H1 (cell line): ENCODE measurements at regions not wholly inside any gene's neighbourhood (a gene's known extent, or its start where the extent isn't known, plus 50 kb on each side); places are given as distances from the start of the nearest gene placed in this dataset.

Experiments used
- CTCF ChIA-PET: fragments of 300-600 bp; sonication (Branson Sonifier 250); formaldehyde crosslinking; loops from one replicate; lab custom pipeline; 2021; ENCODE audit not compliant: partially characterized antibody; lab: Charles Lee
- POLR2A ChIA-PET: fragments of 300-600 bp; sonication (Branson Sonifier 250); formaldehyde crosslinking; loops from one replicate; lab custom pipeline; 2021; ENCODE audit warnings: inconsistent platforms; ENCODE audit not compliant: partially characterized antibody; lab: Charles Lee
- DNase-seq, 2 experiments: peaks; one replicate each; pipeline versions ENCODE4 v3.0.0 to v3.0.0-alpha.2; 2010 to 2022; ENCODE audit warnings: low spot score in 2 of 2, low read depth in 1 of 2, mixed read lengths in 1 of 2
- FAIRE-seq: peaks from 2 replicates; lab custom pipeline; 2011; peaks lifted over from hg19 to GRCh38; lab: Jason Lieb, UNC
- H2AFZ ChIP-seq: 2 replicates; pipeline ENCODE4 v1.8.1; 2012; ENCODE audit warnings: low read length, inconsistent platforms
- H2AK5ac ChIP-seq: 2 replicates; pipeline ENCODE4 v1.6.1; 2013; ENCODE audit warnings: low read depth, low read length
- H2BK120ac ChIP-seq: replicated peaks from 2 replicates; pipeline ENCODE3; 2013; ENCODE audit warnings: low read depth, low read length, inconsistent platforms
- H2BK12ac ChIP-seq: 2 replicates; pipeline ENCODE4 v1.6.1; 2013; ENCODE audit warnings: low read depth, low read length
- H2BK15ac ChIP-seq: 2 replicates; pipeline ENCODE4 v1.6.1; 2013; ENCODE audit warnings: low read length
- H2BK20ac ChIP-seq: 2 replicates; pipeline ENCODE4 v1.6.1; 2013; ENCODE audit warnings: low read length
- H2BK5ac ChIP-seq: 2 replicates; pipeline ENCODE4 v1.6.1; 2013; ENCODE audit warnings: low read depth, low read length
- H3K14ac ChIP-seq: 2 replicates; pipeline ENCODE4 v1.6.1; 2013; ENCODE audit warnings: inconsistent platforms; ENCODE audit not compliant: insufficient read length
- H3K18ac ChIP-seq: 2 replicates; pipeline ENCODE4 v1.6.1; 2013; ENCODE audit warnings: low read length; ENCODE audit errors: extremely low read depth
- H3K23ac ChIP-seq: 2 replicates; pipeline ENCODE4 v1.6.1; 2013; ENCODE audit warnings: inconsistent platforms; ENCODE audit not compliant: insufficient read length
- H3K23me2 ChIP-seq: 2 replicates; pipeline ENCODE4 v1.6.1; 2013; ENCODE audit warnings: low read depth, low read length
- H3K27ac ChIP-seq: 2 replicates; pipeline ENCODE4 v1.6.1; 2011; ENCODE audit warnings: low read depth, low read length, inconsistent platforms
- H3K27me3 ChIP-seq, 4 experiments: replicated peaks in 1 of 4; 1 replicate in 1 of 4; 2 replicates in 3 of 4; pipeline versions ENCODE4 v1.6.1 to v1.8.1; 2011 to 2013; ENCODE audit warnings: low read length in 3 of 4, mild to moderate bottlenecking in 3 of 4, inconsistent platforms in 2 of 4, mixed read lengths in 2 of 4, moderate library complexity in 1 of 4; ENCODE audit not compliant: control insufficient read depth in 3 of 4, insufficient read depth in 3 of 4; ENCODE audit errors: extremely low read depth in 1 of 4
- H3K36me3 ChIP-seq, 4 experiments: 2 replicates each; pipeline versions ENCODE4 v1.6.1 to v1.8.1; 2011 to 2013; ENCODE audit warnings: mild to moderate bottlenecking in 4 of 4, low read length in 3 of 4, moderate library complexity in 2 of 4, control low read depth in 1 of 4, inconsistent platforms in 1 of 4; ENCODE audit not compliant: insufficient read depth in 4 of 4, control insufficient read depth in 2 of 4
- H3K4ac ChIP-seq: replicated peaks from 2 replicates; pipeline ENCODE3; 2013; ENCODE audit warnings: low read length, low read depth, mixed read lengths, inconsistent platforms; ENCODE audit not compliant: insufficient read length
- H3K4me1 ChIP-seq, 4 experiments: replicated peaks in 1 of 4; 1 replicate in 1 of 4; 2 replicates in 3 of 4; pipeline versions ENCODE4 v1.6.1 to v1.8.1; 2011 to 2013; ENCODE audit warnings: low read length in 3 of 4, inconsistent platforms in 2 of 4, mixed read lengths in 1 of 4; ENCODE audit not compliant: insufficient read depth in 4 of 4, control insufficient read depth in 3 of 4
- H3K4me2 ChIP-seq, 2 experiments: 2 replicates each; pipeline versions ENCODE4 v1.6.1 to v1.8.1; 2011 to 2013; ENCODE audit warnings: low read depth in 2 of 2, low read length in 2 of 2, control low read depth in 1 of 2, inconsistent platforms in 1 of 2, mild to moderate bottlenecking in 1 of 2; ENCODE audit not compliant: insufficient read depth in 1 of 2
- H3K4me3 ChIP-seq, 4 experiments: fragments of 200-600, 300-600 bp in 1 of 4; sonication (generic), shearing (Covaris generic), sonication (Bioruptor Twin) in 1 of 4; 2 replicates each; pipeline versions ENCODE4 v1.5.1 to v1.8.1; 2011 to 2016; ENCODE audit warnings: low read length in 4 of 4, low read depth in 3 of 4, control low read depth in 2 of 4, inconsistent platforms in 2 of 4, mild to moderate bottlenecking in 2 of 4, mixed read lengths in 1 of 4, moderate library complexity in 1 of 4; ENCODE audit not compliant: insufficient read depth in 2 of 4; ENCODE audit errors: extremely low read depth in 1 of 4
- H3K56ac ChIP-seq: replicated peaks from 2 replicates; pipeline ENCODE3; 2013; ENCODE audit warnings: low read depth, mild to moderate bottlenecking, mixed read lengths, low read length, inconsistent platforms; ENCODE audit not compliant: insufficient read length
- H3K79me1 ChIP-seq: 2 replicates; pipeline ENCODE4 v1.6.1; 2013; ENCODE audit warnings: low read depth, low read length, control low read depth
- H3K79me2 ChIP-seq, 2 experiments: 2 replicates each; pipeline versions ENCODE4 v1.6.1 to v1.8.1; 2012 to 2013; ENCODE audit warnings: low read length in 2 of 2, mild to moderate bottlenecking in 2 of 2, inconsistent platforms in 1 of 2; ENCODE audit not compliant: insufficient read depth in 2 of 2, control insufficient read depth in 1 of 2
- H3K9ac ChIP-seq, 4 experiments: replicated peaks in 1 of 4; 1 replicate in 1 of 4; 2 replicates in 3 of 4; pipeline versions ENCODE4 v1.6.1 to v1.8.1; 2011 to 2013; ENCODE audit warnings: low read depth in 3 of 4, low read length in 3 of 4, control low read depth in 2 of 4, mild to moderate bottlenecking in 2 of 4, moderate library complexity in 2 of 4, inconsistent platforms in 1 of 4; ENCODE audit errors: extremely low read depth in 1 of 4
- H3K9me3 ChIP-seq, 2 experiments: 2 replicates each; pipeline versions ENCODE4 v1.6.1 to v1.8.1; 2012 to 2013; ENCODE audit warnings: mild to moderate bottlenecking in 2 of 2, moderate library complexity in 2 of 2, control low read depth in 1 of 2, inconsistent platforms in 1 of 2, low read depth in 1 of 2, low read length in 1 of 2, mixed read lengths in 1 of 2; ENCODE audit not compliant: insufficient read depth in 2 of 2
- H4K20me1 ChIP-seq, 2 experiments: replicated peaks in 1 of 2; 2 replicates each; pipeline versions ENCODE3 to v1.8.1; 2011 to 2013; ENCODE audit warnings: inconsistent platforms in 2 of 2, low read length in 2 of 2, mild to moderate bottlenecking in 1 of 2; ENCODE audit not compliant: insufficient read depth in 2 of 2, control insufficient read depth in 1 of 2
- H4K5ac ChIP-seq: 2 replicates; pipeline ENCODE4 v1.6.1; 2013; ENCODE audit warnings: low read length, low read depth, mixed read lengths, inconsistent platforms; ENCODE audit not compliant: insufficient read length
- H4K8ac ChIP-seq: 2 replicates; pipeline ENCODE4 v1.8.0; 2013; ENCODE audit warnings: mild to moderate bottlenecking, moderate library complexity, low read length, inconsistent platforms; ENCODE audit not compliant: insufficient read depth; ENCODE audit errors: extremely low read depth
- H4K91ac ChIP-seq: replicated peaks from 2 replicates; pipeline ENCODE3; 2013; ENCODE audit warnings: low read length, mixed read lengths, inconsistent platforms; ENCODE audit not compliant: insufficient read length
- ATF2 ChIP-seq: IDR thresholded peaks from 2 replicates; pipeline ENCODE4 v1.6.1; 2012; ENCODE audit warnings: low read length, inconsistent platforms
- ATF3 ChIP-seq: IDR thresholded peaks from 2 replicates; pipeline ENCODE4 v1.6.1; 2011; ENCODE audit warnings: low read depth, mild to moderate bottlenecking, low read length; ENCODE audit not compliant: insufficient read depth
- BACH1 ChIP-seq: IDR thresholded peaks from 2 replicates; pipeline ENCODE4 v1.6.1; 2012; ENCODE audit warnings: low read length, improper control_type of control experiment
- BCL11A ChIP-seq, 2 experiments: IDR thresholded peaks; one replicate each; pipeline ENCODE4 v1.6.1; 2011; ENCODE audit warnings: low read depth in 2 of 2, low read length in 2 of 2, mild to moderate bottlenecking in 2 of 2
- BRCA1 ChIP-seq: IDR thresholded peaks from 2 replicates; pipeline ENCODE4 v1.6.1; 2012; ENCODE audit warnings: low read depth, low read length, improper control_type of control experiment
- CEBPB ChIP-seq: IDR thresholded peaks from 2 replicates; pipeline ENCODE4 v1.6.1; 2012; ENCODE audit warnings: low read depth, low read length
- HDAC2 ChIP-seq, 2 experiments: fragments of 300-600 bp in 1 of 2; sonication (generic) in 1 of 2; IDR thresholded peaks; 2 replicates each; pipeline ENCODE4 v1.6.1; 2011 to 2012; ENCODE audit warnings: low read depth in 2 of 2, low read length in 2 of 2, mild to moderate bottlenecking in 2 of 2, moderate library complexity in 2 of 2, borderline replicate concordance in 1 of 2, inconsistent platforms in 1 of 2
- JUN ChIP-seq: IDR thresholded peaks from 2 replicates; pipeline ENCODE4 v1.6.1; 2011; ENCODE audit warnings: low read depth, mild to moderate bottlenecking, improper control_type of control experiment, low read length
- JUND ChIP-seq: IDR thresholded peaks from 2 replicates; pipeline ENCODE4 v1.6.1; 2011; ENCODE audit warnings: mild to moderate bottlenecking, improper control_type of control experiment, low read length
- NRF1 ChIP-seq: IDR thresholded peaks from 2 replicates; pipeline ENCODE4 v1.6.1; 2011; ENCODE audit warnings: mild to moderate bottlenecking, low read depth, low read length, improper control_type of control experiment
- SUZ12 ChIP-seq: fragments of 200-600 bp; sonication (generic); IDR thresholded peaks from 2 replicates; pipeline ENCODE4 v1.6.1; 2012; ENCODE audit warnings: mild to moderate bottlenecking, inconsistent platforms, low read length, moderate library complexity, mixed read lengths
- TBP ChIP-seq: IDR thresholded peaks from 2 replicates; pipeline ENCODE4 v1.6.1; 2011; ENCODE audit warnings: low read depth, low read length, improper control_type of control experiment
- TCF12 ChIP-seq: IDR thresholded peaks from 2 replicates; pipeline ENCODE4 v1.6.1; 2011; ENCODE audit warnings: low read depth, mild to moderate bottlenecking, low read length
- WGBS, 2 experiments: shearing (Covaris generic) in 1 of 2; methylation state at CpG; one replicate each; pipeline versions ENCODE4 v1.1.6 to v1.1.7; 2013 to 2015; ENCODE audit warnings: low lambda C conversion rate in 2 of 2, mixed read lengths in 2 of 2, inconsistent platforms in 1 of 2, low coverage in 1 of 2, missing lambda C conversion rate in 1 of 2; ENCODE audit not compliant: insufficient replicate concordance in 2 of 2, insufficient coverage in 1 of 2, insufficient read length in 1 of 2; ENCODE audit errors: extremely low coverage in 1 of 2, missing lambda C conversion rate in 1 of 2; 5-methylcytosine and 5-hydroxymethylcytosine counted together

- no peak overlapping the region; a peak in 1 of 4 replicates for H3K4me2 ChIP-seq
- H3K4me3 ChIP-seq = no peak overlapping the region
- H4K91ac ChIP-seq = no peak overlapping the region
- WGBS, 2 experiments = 81% methylated on average over 5 of the region's 5 CpGs; no CpG with 5 or more reads in 1 of the 2 experiments
- FAIRE-seq = no peak
- no peak for DNase-seq
- H4K8ac ChIP-seq = no peak overlapping the region
- ChIA-PET CTCF (interaction anchor here (1.2 to 2.1 kb wide), 3 partner anchors 12 to 104 kb away, joined by 4 to 6 read pairs (median 4); no protein-coding TSS in a partner anchor), POLR2A (interaction anchor here (1.6 kb wide), 1 partner anchor 410 kb away, joined by 4 read pairs; no protein-coding TSS in a partner anchor)
- H3K18ac ChIP-seq = no peak overlapping the region
- H3K56ac ChIP-seq = no peak overlapping the region
- H3K9me3 ChIP-seq = no peaks in the 10 kb centered on the region
- H3K23ac ChIP-seq = no peak overlapping the region
- H2BK120ac ChIP-seq = no peak overlapping the region
- H2AK5ac ChIP-seq = no peak overlapping the region
- H3K27me3 ChIP-seq = no peaks in the 10 kb centered on the region
- peaks cover 0 to 13% (median 5%) of the 10 kb centered on the region in 4 experiments; a peak in 5 of 7 replicates for H3K4me1 ChIP-seq
- peak overlapping the region; percentile 31; the same call in 1 of the 2 replicates for H2BK12ac ChIP-seq
- no peaks in the 10 kb centered on the region for H3K79me2 ChIP-seq
- no peaks in the 10 kb centered on the region for H3K36me3 ChIP-seq
- H3K79me1 ChIP-seq = no peaks in the 10 kb centered on the region
- H2BK20ac ChIP-seq = no peak overlapping the region
- H3K9ac ChIP-seq = no peak overlapping the region
- no peak overlapping the region for H3K14ac ChIP-seq
- H3K4ac ChIP-seq = no peak overlapping the region
- no peak overlapping the region for H2AFZ ChIP-seq
- no peak overlapping the region for H2BK5ac ChIP-seq
- no peak overlapping the region for H2BK15ac ChIP-seq
- no peaks in the 10 kb centered on the region for H4K20me1 ChIP-seq
- H4K5ac ChIP-seq = no peak overlapping the region
- no peak overlapping the region for H3K27ac ChIP-seq
- H3K23me2 ChIP-seq = no peaks in the 10 kb centered on the region
- no peak for TF ChIP-seq ATF2
- TF ChIP-seq BACH1 = no peak
- no peak for TF ChIP-seq ATF3
- TF ChIP-seq BRCA1 = no peak
- no peak for TF ChIP-seq TBP
- no peak for TF ChIP-seq HDAC2 (IDR thresholded peaks at IDR 0.05; ENCODE audit: borderline replicate concordance in 1 of 2, low read depth in 2 of 2, low read length in 2 of 2)
- TF ChIP-seq BCL11A (IDR thresholded peaks at IDR 0.05; ENCODE audit: low read depth in 2 of 2, low read length in 2 of 2) = no peak
- no peak for TF ChIP-seq JUN
- TF ChIP-seq JUND = no peak
- TF ChIP-seq SUZ12 = no peak
- no peak for TF ChIP-seq NRF1
- TF ChIP-seq CEBPB = no peak
- TF ChIP-seq TCF12 = no peak
These were observed 405.0 kb upstream of the TPM1 start for GRCh38 chr15:62637574-62637897.
